ENCODE measurements at regions not wholly inside any gene's neighbourhood (a gene's known extent, or its start where the extent isn't known, plus 50 kb on each side); places are given as distances from the start of the nearest gene placed in this dataset.
"Not testable (repeated sequence)": the region's sequence is repeated elsewhere in the genome, so short reads cannot be mapped to it uniquely, and the experiment has no call there.

DNA sequence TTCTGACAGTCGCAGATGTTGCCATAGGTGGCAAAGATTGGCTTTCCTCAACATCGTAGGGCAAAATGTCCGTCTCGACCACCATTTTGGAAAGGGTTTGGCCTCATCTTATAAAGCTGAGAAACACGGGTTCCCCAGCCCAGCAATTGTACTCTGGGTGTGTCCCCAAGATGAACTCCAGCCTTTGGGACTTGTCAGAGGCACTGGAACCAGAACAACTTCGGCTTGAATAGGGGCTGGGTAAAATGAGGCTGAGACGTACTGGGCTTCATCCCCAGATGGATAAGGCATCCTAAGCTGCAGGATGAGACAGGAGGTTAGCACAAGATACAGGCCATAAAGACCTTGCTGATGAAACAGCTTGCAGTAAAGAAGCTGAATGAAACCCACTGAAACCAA, 151.9 kb downstream of the CRLF2 start:
- no peak overlapping the region for H3K27ac ChIP-seq
- 77 to 92% (median 79%) methylated on average over 6 to 7 of the region's 7 CpGs for WGBS, 4 donors
- no peaks in the 10 kb centered on the region for H3K9me3 ChIP-seq (replicated peaks in 1 of 3)
- intact Hi-C loops (cut with DNase I): no loop called here
- no peaks in the 10 kb centered on the region for H3K36me3 ChIP-seq (replicated peaks in 1 of 2)
- H3K4me3 ChIP-seq: no peak overlapping the region
- no peaks in the 10 kb centered on the region for H3K27me3 ChIP-seq
- TF ChIP-seq, protein P1, sequence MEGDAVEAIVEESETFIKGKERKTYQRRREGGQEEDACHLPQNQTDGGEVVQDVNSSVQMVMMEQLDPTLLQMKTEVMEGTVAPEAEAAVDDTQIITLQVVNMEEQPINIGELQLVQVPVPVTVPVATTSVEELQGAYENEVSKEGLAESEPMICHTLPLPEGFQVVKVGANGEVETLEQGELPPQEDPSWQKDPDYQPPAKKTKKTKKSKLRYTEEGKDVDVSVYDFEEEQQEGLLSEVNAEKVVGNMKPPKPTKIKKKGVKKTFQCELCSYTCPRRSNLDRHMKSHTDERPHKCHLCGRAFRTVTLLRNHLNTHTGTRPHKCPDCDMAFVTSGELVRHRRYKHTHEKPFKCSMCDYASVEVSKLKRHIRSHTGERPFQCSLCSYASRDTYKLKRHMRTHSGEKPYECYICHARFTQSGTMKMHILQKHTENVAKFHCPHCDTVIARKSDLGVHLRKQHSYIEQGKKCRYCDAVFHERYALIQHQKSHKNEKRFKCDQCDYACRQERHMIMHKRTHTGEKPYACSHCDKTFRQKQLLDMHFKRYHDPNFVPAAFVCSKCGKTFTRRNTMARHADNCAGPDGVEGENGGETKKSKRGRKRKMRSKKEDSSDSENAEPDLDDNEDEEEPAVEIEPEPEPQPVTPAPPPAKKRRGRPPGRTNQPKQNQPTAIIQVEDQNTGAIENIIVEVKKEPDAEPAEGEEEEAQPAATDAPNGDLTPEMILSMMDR (IDR thresholded peaks at IDR 0.05): no peak
- no peaks in the 10 kb centered on the region for H3K4me1 ChIP-seq (replicated peaks in 1 of 2)
- DNase-seq: no peak

DNA sequence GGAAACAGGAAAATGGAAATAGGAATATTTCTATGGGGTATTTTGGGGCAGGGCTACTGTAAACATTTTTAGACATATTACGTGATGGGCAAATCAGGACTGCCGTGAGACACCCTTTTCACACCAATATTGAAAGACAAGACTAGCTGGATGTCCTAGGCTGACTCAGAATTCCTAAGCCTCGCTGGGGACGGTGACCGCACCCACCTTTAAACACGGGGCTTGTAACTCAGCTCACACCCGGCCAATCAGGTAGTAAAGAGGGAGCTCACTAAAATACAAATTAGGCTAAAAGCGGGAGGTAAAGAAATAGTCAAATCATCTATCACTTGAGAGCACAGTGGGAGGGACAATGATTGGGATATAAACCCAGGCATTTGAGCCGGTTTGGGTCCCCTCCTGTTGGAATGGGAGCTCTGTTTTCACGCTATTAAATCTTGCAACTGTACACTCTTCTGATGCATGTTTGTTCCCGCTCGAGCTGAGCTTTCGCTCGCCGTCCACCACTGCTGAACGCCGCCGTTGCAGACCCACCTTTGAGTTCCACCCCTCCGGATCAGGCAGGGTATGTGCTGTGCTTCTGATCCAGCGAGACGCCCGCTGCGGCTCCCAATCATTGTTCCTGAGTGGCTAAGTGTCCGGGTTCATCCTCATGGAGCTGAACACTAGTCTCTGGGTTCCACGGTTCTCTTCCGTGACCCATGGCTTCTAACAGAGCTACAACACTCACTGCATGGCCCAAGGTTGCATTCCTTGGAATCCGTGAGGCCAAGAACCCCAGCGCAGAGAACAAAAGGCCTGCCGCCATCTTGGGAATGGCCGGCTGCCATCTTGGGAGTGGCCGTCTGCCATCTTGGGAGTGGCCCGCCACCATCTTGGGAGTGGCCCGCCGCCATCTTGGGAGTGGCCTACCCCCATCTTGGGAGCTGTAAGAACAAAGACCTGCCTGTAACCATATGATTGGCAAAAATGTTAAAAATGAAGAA, 152.6 kb downstream of the CRLF2 start:
- no peak overlapping the region for H3K27ac ChIP-seq
- intact Hi-C loops (cut with DNase I): no loop called here
- H3K4me1 ChIP-seq (replicated peaks in 1 of 2): no peaks in the 10 kb centered on the region
- no peaks in the 10 kb centered on the region for H3K27me3 ChIP-seq
- no peak overlapping the region for H3K4me3 ChIP-seq
- H3K36me3 ChIP-seq (replicated peaks in 1 of 2): no peaks in the 10 kb centered on the region
- no peak for DNase-seq
- WGBS, 4 donors: 77 to 90% (median 86%) methylated on average over 33 to 34 of the region's 34 CpGs
- TF ChIP-seq, protein P1 (IDR thresholded peaks at IDR 0.05): no peak
- TF ChIP-seq POLR2A (IDR thresholded peaks at IDR 0.05): no peak
- H3K9me3 ChIP-seq (replicated peaks in 1 of 3): no peaks in the 10 kb centered on the region

DNA sequence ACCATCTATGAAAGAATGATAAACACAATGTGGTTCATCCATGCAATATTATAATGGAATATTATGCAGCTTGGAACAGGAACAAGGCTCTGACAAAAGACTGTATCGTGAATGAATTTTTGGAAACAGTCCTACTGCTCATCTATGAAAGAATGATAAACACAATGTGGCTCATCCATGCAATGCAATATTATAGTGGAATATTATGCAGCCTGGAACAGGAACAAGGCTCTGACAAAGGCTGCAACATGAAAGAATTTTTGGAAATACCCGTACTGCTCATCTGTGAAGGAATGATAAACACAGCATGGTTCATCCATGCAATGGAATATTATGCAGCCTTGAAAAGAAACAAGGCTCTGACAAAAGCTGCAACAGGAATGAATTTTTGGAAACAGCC, 158.8 kb downstream of the CRLF2 start:
- intact Hi-C loops (cut with DNase I); H3K4me3 ChIP-seq; H3K27ac ChIP-seq; H3K4me1 ChIP-seq (replicated peaks in 1 of 2); H3K27me3 ChIP-seq; DNase-seq; H3K36me3 ChIP-seq (replicated peaks in 1 of 2): not testable (repeated sequence)
- 45 to 82% (median 64%) methylated on average over 2 of the region's 2 CpGs for WGBS, 4 donors
- H3K9me3 ChIP-seq (replicated peaks in 1 of 3): peaks cover 0 to 11% (median 0%) of the 10 kb centered on the region in 3 donors

DNA sequence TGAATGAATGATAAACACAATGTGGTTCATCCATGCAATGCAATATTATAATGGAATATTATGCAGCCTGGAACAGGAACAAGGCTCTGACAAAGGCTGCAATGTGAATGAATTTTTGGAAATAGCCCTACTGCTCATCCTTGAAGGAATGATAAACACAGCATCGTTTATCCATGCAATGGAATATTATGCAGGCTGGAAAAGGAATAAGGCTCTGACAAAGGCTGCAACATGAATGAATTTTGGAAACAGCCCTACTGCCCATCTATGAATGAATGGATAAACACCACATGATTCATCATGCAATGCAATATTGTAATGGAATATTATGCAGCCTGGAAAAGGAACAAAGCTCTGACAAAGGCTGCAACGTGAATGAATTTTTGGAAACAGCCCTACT, 159.4 kb downstream of the CRLF2 start:
- intact Hi-C loops (cut with DNase I): no loop called here
- Histone ChIP-seq H3K9me3 (replicated peaks in 1 of 3) (peaks cover 0 to 11% (median 0%) of the 10 kb centered on the region in 3 donors), H3K4me3 (no peak overlapping the region), H3K4me1 (replicated peaks in 1 of 2) (no peaks in the 10 kb centered on the region), H3K36me3 (replicated peaks in 1 of 2) (no peaks in the 10 kb centered on the region), H3K27me3 (no peaks in the 10 kb centered on the region), H3K27ac (no peak overlapping the region)
- DNase-seq: no peak
- no peak for TF ChIP-seq POLR2A (IDR thresholded peaks at IDR 0.05)
- TF ChIP-seq, protein P1 (IDR thresholded peaks at IDR 0.05): no peak
- 72 to 95% (median 79%) methylated on average over 2 of the region's 2 CpGs for WGBS, 4 donors

DNA sequence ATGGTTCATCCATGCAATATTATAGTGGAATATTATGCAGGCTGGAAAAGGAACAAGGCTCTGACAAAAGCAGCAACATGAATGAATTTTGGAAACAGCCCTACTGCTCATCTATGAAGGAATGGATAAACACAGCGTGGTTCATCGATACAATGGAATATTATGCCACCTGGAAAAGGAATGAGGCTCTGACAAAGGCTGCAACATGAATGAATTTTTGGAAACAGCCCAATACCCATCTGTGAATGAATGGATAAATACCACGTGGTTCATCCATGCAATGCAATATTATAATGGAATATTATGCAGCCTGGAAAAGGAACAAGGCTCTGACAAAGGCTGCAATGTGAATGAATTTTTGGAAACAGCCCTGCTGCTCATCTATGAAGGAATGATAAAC, 160.4 kb downstream of the CRLF2 start:
- Histone ChIP-seq H3K9me3 (replicated peaks in 1 of 3) (peaks cover 0 to 11% (median 0%) of the 10 kb centered on the region in 3 donors), H3K27ac (no peak overlapping the region), H3K27me3 (no peaks in the 10 kb centered on the region), H3K4me3 (no peak overlapping the region), H3K36me3 (replicated peaks in 1 of 2) (no peaks in the 10 kb centered on the region), H3K4me1 (replicated peaks in 1 of 2) (no peaks in the 10 kb centered on the region)
- no peak for TF ChIP-seq POLR2A (IDR thresholded peaks at IDR 0.05)
- TF ChIP-seq, protein P1 (IDR thresholded peaks at IDR 0.05): no peak
- WGBS, 4 donors: 93 to 94% (median 93%) methylated on average over 3 of the region's 3 CpGs
- no peak for DNase-seq
- intact Hi-C loops (cut with DNase I): no loop called here

Data from adrenal gland (tissue), 9 donors.